Epithelial cell of esophagus (primary cell): ENCODE measurements at regions not wholly inside any gene's neighbourhood (a gene's known extent, or its start where the extent isn't known, plus 50 kb on each side); places are given as distances from the start of the nearest gene placed in this dataset.
"Not testable (repeated sequence)": the region's sequence is repeated elsewhere in the genome, so short reads cannot be mapped to it uniquely, and the experiment has no call there.

ENCODE experiments used
- DNase-seq: peaks from one replicate; pipeline ENCODE4 v3.0.0; 2010; ENCODE audit warnings: low read depth
- H3K4me3 ChIP-seq: 2 replicates; pipeline ENCODE4 v1.5.1; 2011; ENCODE audit warnings: mild to moderate bottlenecking, low read length, control low read depth
- TF ChIP-seq, protein P1 (sequence below): IDR thresholded peaks from 2 replicates; pipeline ENCODE4 v1.5.1; 2011; ENCODE audit warnings: low read depth, mild to moderate bottlenecking, low read length, control low read depth, inconsistent platforms; ENCODE audit not compliant: insufficient read depth; ENCODE audit errors: missing control alignments

DNA sequence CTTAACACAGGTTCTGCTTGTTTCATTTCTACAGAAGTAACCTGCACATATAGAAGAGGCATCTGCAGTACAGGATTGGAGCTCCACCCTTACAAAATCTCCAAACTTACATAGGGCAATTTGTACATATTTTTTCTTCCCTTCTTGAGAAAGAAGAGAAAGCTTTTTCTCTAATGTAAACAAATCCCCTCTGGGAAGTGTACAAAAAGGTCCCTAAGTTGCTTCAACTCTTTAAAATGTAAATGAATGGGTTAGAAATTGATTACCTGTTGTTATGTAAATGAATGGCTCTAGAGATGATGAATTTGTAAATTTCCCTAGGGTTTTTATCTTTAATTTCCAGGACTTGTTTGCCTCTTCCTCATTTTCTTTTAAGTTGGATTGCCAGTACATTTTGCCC lies 1183.7 kb downstream of the MRPL39 start:
- no peak overlapping the region for H3K4me3 ChIP-seq
- DNase-seq = no peak
- TF ChIP-seq, protein P1, sequence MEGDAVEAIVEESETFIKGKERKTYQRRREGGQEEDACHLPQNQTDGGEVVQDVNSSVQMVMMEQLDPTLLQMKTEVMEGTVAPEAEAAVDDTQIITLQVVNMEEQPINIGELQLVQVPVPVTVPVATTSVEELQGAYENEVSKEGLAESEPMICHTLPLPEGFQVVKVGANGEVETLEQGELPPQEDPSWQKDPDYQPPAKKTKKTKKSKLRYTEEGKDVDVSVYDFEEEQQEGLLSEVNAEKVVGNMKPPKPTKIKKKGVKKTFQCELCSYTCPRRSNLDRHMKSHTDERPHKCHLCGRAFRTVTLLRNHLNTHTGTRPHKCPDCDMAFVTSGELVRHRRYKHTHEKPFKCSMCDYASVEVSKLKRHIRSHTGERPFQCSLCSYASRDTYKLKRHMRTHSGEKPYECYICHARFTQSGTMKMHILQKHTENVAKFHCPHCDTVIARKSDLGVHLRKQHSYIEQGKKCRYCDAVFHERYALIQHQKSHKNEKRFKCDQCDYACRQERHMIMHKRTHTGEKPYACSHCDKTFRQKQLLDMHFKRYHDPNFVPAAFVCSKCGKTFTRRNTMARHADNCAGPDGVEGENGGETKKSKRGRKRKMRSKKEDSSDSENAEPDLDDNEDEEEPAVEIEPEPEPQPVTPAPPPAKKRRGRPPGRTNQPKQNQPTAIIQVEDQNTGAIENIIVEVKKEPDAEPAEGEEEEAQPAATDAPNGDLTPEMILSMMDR = no peak

DNA sequence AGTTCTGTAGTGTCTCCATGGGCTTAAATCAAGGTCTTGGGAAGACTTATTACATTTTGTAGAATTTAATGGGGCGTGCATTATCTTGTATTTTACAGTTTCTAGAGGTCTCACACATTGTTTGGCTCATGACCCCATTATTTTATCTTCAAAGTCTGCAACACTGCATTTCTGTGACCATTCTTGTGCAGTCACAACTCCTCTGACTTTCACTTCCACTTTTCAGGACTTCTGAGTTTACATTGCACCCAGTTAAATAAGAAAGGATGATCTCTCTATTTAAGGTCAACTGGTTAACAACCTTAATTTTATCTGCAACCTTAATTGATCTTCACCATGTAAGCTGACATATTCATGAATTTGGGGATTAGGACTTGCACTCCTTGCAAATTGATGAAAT lies 1186.6 kb downstream of the MRPL39 start:
- no peak for DNase-seq
- TF ChIP-seq, protein P1 = no peak
- no peak overlapping the region for H3K4me3 ChIP-seq

DNA sequence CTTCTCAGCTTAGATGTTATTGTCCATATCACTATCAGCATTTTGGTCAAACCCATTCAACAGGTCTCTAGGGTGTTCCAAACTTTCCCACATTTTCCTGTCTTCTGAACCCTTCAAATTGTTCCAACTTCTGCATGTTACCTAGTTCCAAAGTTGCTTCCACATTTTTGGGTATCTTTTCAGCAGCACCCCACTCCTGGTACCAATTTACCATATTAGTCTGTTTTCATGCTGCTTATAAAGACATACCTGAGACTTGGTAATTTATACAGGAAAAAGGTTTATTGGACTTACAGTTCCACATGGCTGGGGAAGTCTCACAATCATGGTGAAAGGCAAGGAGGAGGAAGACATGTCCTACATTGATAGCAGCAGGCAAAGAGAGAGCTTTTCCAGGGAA lies 1187.6 kb downstream of the MRPL39 start:
- not testable (repeated sequence) for DNase-seq, H3K4me3 ChIP-seq

DNA sequence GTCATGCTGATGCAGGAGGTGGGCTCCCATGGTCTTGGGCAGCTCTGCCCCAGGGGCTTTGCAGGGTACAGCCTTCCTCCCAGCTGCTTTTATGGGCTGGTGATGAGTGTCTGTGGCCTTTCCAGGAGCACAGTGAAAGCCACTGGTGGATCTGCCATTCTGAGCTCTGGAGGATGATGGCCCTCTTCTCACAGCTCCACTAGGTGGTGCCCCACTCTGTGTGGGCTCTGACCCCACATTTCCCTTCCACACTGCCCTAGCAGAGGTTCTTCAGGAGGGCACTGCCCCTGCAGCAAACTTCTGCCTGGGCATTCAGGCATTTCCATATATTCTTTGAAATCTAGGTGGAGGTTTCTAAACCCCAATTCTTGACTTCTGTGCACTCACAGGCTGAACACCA lies 1188.6 kb downstream of the MRPL39 start:
- no peak overlapping the region for H3K4me3 ChIP-seq
- no peak for DNase-seq
- TF ChIP-seq, protein P1 = no peak

DNA sequence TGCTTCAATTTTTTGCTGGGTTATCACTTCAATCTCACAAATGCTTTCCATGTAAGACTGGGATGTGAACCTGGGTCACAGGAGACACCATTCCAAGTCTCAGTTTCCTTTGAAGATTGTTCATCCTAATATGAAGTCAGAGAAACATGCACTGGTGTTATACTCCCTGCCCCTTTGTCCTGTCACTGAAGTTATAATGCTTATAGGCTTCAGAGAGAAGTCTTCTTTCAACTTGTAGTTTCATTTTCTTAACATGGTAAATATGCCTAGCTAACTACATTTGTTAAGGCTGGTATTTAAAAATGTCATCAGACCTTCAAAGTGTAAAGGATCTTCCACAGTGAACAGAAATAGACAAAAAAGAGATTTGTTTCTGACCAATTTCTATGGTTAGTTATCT lies 1195.9 kb downstream of the MRPL39 start:
- DNase-seq = no peak
- H3K4me3 ChIP-seq = no peak overlapping the region
- TF ChIP-seq, protein P1 = no peak

- no peak for DNase-seq
- TF ChIP-seq, protein P1 = no peak
Observed at GRCh38 chr21:24403221-24403620, 1204.1 kb downstream of the MRPL39 start.

DNA sequence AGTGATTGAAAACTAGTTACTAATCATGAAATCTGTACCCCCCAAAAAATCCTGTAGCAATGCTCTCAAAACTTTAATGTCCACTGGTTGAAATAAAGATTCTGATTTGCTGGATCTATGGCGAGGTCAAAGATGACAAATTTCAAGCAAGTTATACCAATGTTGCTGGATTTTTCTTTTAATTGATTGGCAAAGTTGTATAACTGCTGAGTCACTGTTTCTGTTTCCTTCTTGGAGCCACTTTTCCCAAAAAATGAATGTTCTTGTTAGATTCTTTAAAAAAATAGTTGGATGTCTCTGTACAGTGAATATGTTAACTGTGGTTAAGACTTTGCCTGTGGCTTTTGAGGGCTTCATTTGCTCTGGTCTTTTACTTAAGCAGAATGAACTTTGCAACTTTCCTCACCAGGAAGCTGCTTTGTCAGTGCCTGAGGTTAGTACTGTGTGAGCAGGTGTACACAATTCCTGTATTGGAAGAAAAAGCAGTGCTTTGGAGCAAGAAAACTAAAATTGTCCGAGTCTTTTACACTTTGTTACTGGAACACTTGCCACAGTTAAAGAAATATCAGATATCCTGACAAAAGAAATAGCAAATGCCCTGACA lies 1211.9 kb downstream of the MRPL39 start:
- no peak for DNase-seq
- TF ChIP-seq, protein P1 = no peak
- no peak overlapping the region for H3K4me3 ChIP-seq

More at GRCh38 chr21:24403221-24403620, 1204.1 kb downstream of the MRPL39 start:
- no peak overlapping the region for H3K4me3 ChIP-seq
